ENCODE measurements at regions not wholly inside any gene's neighbourhood (a gene's known extent, or its start where the extent isn't known, plus 50 kb on each side); places are given as distances from the start of the nearest gene placed in this dataset.

GRCh38 chr9:23451802-23452418, 374.1 kb downstream of the ELAVL2 start:
- H3K27ac ChIP-seq: no peak overlapping the region

GRCh38 chr9:23464275-23464674, 361.8 kb downstream of the ELAVL2 start:
- H3K27ac ChIP-seq: no peak overlapping the region
- TF ChIP-seq, protein P1, sequence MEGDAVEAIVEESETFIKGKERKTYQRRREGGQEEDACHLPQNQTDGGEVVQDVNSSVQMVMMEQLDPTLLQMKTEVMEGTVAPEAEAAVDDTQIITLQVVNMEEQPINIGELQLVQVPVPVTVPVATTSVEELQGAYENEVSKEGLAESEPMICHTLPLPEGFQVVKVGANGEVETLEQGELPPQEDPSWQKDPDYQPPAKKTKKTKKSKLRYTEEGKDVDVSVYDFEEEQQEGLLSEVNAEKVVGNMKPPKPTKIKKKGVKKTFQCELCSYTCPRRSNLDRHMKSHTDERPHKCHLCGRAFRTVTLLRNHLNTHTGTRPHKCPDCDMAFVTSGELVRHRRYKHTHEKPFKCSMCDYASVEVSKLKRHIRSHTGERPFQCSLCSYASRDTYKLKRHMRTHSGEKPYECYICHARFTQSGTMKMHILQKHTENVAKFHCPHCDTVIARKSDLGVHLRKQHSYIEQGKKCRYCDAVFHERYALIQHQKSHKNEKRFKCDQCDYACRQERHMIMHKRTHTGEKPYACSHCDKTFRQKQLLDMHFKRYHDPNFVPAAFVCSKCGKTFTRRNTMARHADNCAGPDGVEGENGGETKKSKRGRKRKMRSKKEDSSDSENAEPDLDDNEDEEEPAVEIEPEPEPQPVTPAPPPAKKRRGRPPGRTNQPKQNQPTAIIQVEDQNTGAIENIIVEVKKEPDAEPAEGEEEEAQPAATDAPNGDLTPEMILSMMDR (IDR thresholded peaks at IDR 0.05): no peak
- TF ChIP-seq ZFX (IDR thresholded peaks at IDR 0.05; ENCODE audit: borderline replicate concordance): no peak

More at GRCh38 chr9:23451802-23452418, 374.1 kb downstream of the ELAVL2 start:
- TF ChIP-seq ZFX (IDR thresholded peaks at IDR 0.05; ENCODE audit: borderline replicate concordance): no peak
- TF ChIP-seq, protein P1 (IDR thresholded peaks at IDR 0.05): no peak

DNA sequence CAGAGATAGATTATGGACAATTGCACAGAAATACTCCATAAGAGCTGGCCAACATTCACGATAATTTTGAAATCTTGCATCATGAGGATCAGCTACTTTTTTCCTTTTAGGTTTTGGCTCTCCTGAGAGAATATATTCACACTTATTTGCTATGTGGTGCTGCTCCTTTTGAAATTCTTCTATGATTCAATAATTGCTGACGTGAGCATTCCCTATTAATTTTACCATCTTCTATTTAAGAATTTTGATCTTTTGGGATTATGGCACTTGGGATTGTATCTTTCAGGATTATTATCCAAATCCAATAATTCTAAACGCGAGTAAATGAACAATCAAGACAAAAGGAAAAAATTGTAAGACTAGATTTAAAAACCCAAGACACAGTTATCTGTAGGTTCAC, 358.8 kb downstream of the ELAVL2 start:
- H3K27ac ChIP-seq: no peak overlapping the region
- TF ChIP-seq ZFX (IDR thresholded peaks at IDR 0.05; ENCODE audit: borderline replicate concordance): no peak
- TF ChIP-seq, protein P1 (IDR thresholded peaks at IDR 0.05): no peak

GRCh38 chr9:23477908-23478307, 348.1 kb downstream of the ELAVL2 start:
- TF ChIP-seq, protein P1 (IDR thresholded peaks at IDR 0.05): no peak
- no peak for TF ChIP-seq ZFX (IDR thresholded peaks at IDR 0.05; ENCODE audit: borderline replicate concordance)

DNA sequence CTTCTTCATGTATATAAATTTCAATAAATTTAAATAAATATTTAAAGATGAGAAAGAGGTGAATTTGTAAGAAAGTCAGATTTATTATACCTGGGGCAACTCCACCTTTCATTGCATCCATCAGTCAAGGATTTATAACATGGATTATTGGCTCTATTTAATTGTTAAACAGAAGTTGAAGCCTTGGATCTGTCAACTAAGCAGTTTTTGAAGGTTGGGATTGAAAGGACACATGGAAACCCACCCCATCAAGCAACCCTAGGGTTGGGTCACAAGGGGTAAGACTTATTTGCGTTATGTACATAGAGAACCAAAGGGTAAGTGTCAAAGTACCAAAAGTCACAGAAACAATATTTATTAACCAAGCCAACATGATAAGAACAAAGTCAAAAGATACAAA, 342.5 kb downstream of the ELAVL2 start:
- no peak overlapping the region for H3K27ac ChIP-seq
- no peak for TF ChIP-seq ZFX (IDR thresholded peaks at IDR 0.05; ENCODE audit: borderline replicate concordance)
- TF ChIP-seq, protein P1 (IDR thresholded peaks at IDR 0.05): no peak

More at GRCh38 chr9:23477908-23478307, 348.1 kb downstream of the ELAVL2 start:
- H3K27ac ChIP-seq: no peak overlapping the region

DNA sequence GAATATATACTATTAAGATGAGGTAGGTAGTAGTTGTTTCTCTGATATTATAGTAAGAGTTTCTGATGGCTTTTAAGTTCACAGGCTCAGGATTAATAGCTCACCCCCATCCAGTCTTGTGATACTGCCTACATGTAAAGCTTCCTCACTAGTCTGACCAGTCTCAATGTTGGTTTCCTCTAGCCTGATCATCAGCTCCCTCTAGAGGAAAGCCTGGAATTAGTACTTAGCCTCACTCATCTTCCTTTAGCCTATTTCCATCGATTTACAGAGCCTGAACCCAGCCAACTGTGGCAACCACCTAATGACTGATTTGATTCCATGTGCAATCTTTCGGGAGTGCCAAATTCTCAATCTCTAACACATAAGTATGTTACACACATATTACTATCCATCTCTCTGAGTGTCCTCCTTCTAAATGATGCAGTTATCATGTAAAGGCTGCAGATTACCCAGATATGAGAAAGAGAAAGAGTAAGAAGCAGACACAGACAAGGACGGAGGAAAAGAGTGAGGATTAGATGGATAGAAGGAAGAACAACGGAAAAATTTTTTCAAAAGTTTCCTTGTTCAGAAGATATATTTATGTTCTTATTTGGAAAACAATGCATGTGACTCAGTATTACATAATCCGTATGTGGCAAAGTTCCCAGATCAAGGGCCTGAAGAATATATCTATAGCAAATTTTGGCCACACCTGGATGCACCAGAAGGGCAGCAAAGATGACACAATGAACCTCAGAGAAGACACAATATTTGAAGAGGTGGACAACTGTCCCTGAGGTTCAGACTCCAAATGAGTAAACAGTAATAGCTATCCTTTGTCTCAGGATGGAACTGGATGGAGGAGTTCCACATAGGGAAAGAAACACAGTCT, 333.7 kb downstream of the ELAVL2 start:
- H3K27ac ChIP-seq: no peak overlapping the region
- TF ChIP-seq, protein P1 (IDR thresholded peaks at IDR 0.05): peak; percentile 86
- TF ChIP-seq ZFX (IDR thresholded peaks at IDR 0.05; ENCODE audit: borderline replicate concordance): no peak

DNA sequence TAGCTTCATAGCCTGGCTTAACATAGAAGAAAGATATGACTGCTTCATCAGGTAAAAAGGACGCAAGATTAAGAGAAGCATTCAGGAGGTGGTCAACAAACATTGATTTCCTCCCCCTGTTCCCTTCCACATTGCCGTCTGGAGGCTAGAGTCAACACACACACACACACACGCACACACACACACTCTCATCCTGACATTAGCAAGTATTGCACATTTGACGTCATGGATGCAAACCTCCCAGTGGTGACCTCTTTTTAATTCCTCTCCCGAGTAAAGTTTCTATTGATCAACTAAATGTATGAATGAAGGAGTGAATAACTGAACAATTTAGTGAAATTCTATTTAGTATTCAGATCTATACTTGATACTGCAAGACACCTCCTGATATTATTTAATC, 332.8 kb downstream of the ELAVL2 start:
- no peak overlapping the region for H3K27ac ChIP-seq
- no peak for TF ChIP-seq ZFX (IDR thresholded peaks at IDR 0.05; ENCODE audit: borderline replicate concordance)
- TF ChIP-seq, protein P1 (IDR thresholded peaks at IDR 0.05): no peak
